ENCODE measurements at regions not wholly inside any gene's neighbourhood (a gene's known extent, or its start where the extent isn't known, plus 50 kb on each side); places are given as distances from the start of the nearest gene placed in this dataset.
"Not testable (repeated sequence)": the region's sequence is repeated elsewhere in the genome, so short reads cannot be mapped to it uniquely, and the experiment has no call there.

DNA sequence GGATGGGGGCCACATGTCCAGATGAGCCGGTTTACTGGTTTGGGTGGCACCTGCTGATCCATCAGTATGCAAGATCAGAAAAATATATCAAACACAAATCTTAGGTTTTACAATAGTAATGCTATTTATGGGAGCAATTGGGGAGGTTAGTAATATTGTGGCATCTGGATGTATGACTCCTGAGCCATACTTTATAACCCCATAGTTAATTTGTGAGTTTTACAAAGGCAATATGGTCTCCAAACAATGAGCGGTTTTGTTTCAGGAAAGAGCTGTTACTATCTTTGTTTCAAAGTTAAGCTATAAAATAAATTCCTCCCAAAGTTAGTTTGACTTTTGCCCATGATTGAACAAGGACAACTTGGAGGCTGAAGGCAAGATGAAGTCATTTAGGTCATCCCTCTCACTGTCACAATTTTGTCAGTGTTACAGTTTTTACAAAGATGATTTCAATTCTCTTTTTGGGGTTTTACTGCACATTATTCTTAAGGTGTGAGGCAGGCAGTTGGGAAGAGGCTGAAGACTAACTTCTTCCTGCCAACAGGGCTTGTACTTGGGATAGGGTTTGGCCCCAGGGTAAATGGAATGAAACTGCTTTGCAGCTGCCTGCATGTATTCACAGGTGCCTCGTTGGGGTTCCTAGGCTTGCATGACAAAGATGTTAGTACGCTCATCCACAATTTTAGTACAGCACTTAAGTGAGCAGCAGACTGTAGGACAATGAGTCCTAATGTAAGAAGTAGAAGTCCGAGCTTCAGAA lies 296.6 kb upstream of the NDN start:
- Mint-ChIP-seq H3K4me3 (no peak overlapping the region), H3K27ac (no peak overlapping the region), H3K27me3 (no peaks in the 10 kb centered on the region), H3K4me1 (no peaks in the 10 kb centered on the region), H3K36me3 (no peaks in the 10 kb centered on the region), H3K9me3 (peaks cover 5% of the 10 kb centered on the region)
- DNase-seq, result no peak

DNA sequence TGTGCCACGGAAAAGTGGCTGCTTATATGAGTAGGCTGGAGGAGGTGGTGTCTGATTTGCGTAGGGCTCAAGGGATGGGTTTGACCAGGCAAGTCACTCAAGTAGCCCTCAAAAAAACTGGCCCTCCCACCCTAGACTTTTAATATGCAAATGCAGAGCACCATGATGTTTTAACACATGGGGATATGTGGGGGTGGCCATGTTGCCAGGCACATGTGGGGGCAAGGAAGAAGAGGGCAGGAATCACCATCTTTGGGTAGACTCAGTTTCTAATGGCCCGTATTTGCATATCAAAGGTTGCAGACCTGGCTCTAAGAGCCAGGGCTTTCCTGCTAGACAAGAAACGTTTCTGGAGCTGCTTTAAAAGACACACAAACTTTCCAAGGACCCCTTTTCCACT lies 307.2 kb upstream of the NDN start:
- Mint-ChIP-seq H3K36me3 (peaks cover 3% of the 10 kb centered on the region), H3K27me3 (no peaks in the 10 kb centered on the region), H3K9me3 (peaks cover 16% of the 10 kb centered on the region), H3K4me1 (no peaks in the 10 kb centered on the region), H3K27ac (no peak overlapping the region), H3K4me3 (no peak overlapping the region)
- DNase-seq, result no peak

DNA sequence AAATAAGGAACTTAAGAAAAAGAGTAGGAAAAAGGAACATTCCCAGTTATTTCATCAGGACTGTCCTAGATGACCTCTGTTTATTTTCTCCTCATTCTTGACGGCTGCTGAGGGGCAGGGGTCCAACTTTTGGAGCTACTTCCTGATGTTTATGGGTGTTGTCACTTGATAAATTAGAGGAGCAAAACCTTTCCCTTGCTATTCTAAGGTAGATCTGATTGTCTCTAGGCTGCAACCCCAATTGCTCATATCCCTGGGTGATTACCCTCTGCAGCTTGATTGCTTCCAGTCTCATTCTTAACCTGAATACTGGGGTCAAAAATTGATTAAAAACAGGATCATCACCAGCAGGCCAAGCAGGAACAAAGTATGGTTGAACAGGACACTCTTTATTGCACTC lies 311.0 kb upstream of the NDN start:
- Mint-ChIP-seq H3K27ac (no peak overlapping the region), H3K9me3 (peaks cover 16% of the 10 kb centered on the region), H3K36me3 (peaks cover 3% of the 10 kb centered on the region), H3K4me3 (no peak overlapping the region), H3K27me3 (no peaks in the 10 kb centered on the region), H3K4me1 (no peaks in the 10 kb centered on the region)
- DNase-seq, result no peak

DNA sequence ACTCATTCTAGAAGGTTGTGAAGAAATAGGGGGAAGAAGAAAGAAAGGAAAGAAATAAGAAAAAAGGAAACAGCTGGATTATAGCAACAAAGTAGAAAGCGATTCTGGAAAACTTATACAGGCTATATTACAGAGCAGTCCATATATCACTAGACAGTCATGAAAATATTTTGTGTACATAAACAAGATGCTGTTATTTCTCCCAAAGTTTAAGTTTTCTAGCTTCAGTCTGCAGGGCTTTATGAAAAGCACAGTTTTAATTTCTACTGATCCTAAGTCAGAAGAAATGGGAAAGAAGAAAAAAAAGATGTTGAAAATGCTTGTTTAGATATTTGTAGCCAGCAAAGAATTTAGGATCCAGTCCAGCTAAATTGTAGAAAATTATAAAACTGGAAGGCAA lies 321.4 kb upstream of the NDN start:
- H3K36me3 Mint-ChIP-seq, result no peaks in the 10 kb centered on the region

DNA sequence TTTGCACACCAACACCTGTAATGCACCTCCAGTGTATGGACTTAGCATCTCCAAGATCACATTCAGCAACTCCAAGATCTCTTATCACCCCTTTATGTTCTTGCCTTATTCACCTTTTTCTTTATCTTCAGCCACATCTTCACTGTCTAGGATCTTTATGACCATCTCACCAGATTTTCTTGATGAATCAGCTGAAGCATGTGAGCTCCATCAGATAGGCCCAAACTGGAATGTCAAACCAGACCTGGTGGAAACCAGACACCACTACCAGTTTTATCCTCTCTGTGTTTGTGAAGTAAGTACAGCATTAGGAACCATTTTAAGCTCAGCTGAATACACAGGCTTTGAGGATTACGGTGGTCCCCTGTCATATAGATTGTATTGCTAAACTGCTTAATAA lies 330.4 kb upstream of the NDN start:
- Mint-ChIP-seq H3K9me3 (no peaks in the 10 kb centered on the region), H3K4me1 (no peaks in the 10 kb centered on the region), H3K4me3 (no peak overlapping the region), H3K36me3 (no peaks in the 10 kb centered on the region), H3K27ac (no peak overlapping the region), H3K27me3 (no peaks in the 10 kb centered on the region)
- no peak for DNase-seq

More for the DNA sequence above, 321.4 kb upstream of the NDN start:
- no peak for DNase-seq
- Mint-ChIP-seq H3K9me3 (peaks cover 6% of the 10 kb centered on the region), H3K4me1 (no peaks in the 10 kb centered on the region), H3K4me3 (no peak overlapping the region), H3K27me3 (no peaks in the 10 kb centered on the region), H3K27ac (no peak overlapping the region)

DNA sequence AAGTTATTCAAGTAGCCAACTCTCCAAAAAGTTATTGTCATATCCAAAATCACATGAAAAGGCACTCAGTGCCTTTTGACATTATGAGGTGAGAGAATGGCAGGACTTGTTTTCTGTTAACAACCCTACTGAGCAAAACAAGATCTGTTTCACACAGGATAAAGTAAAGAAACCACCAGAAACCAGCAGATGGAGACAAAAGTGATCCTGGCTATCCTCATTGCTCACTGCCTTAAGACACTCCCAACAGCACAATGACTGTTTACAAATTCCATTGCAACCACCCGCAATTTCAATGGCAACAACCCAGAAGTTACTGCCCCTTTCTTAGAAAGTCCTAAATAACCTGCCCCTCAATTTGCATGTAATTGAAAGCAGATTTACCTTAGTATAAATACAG lies 352.6 kb upstream of the NDN start:
- no peaks in the 10 kb centered on the region for H3K36me3 Mint-ChIP-seq
- H3K9me3 Mint-ChIP-seq, result peaks cover 8% of the 10 kb centered on the region
- H3K27me3 Mint-ChIP-seq, result no peaks in the 10 kb centered on the region
- no peak overlapping the region for H3K27ac Mint-ChIP-seq
- no peak overlapping the region for H3K4me3 Mint-ChIP-seq
- no peaks in the 10 kb centered on the region for H3K4me1 Mint-ChIP-seq
- no peak for DNase-seq

DNA sequence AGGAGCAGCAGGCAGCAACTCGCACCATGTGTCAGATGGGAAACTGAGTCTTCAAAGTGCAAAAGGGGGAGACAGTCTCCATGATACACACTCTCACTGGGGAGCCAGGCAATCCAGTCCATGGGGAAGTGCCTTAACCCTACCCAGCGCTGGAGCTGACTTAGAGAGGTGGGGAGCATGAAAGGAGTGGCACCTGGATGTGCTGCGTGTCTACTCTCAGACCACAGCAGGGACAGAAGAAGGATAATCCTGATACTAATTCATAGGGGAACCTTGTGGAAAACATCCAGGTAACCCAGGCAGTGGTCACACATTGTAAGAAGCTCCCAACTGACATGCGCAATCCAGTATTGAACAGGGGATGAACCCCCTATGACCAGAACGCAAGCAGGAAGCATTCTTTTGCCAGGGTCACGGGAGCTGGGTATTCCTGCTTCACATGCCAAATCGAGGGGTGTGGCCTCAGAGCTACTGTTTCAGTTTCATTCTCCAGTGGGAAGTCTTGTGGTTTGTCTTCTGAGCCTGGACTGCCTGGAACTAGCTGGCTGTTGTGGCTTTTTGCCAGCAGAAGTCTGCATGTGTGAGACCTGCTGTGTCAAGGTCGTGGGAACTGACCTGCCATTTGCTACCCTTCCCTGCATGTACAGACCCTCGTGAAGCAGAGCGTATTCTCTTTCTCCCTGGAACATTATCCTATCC lies 367.6 kb upstream of the NDN start:
- H3K36me3 Mint-ChIP-seq, result no peaks in the 10 kb centered on the region

DNA sequence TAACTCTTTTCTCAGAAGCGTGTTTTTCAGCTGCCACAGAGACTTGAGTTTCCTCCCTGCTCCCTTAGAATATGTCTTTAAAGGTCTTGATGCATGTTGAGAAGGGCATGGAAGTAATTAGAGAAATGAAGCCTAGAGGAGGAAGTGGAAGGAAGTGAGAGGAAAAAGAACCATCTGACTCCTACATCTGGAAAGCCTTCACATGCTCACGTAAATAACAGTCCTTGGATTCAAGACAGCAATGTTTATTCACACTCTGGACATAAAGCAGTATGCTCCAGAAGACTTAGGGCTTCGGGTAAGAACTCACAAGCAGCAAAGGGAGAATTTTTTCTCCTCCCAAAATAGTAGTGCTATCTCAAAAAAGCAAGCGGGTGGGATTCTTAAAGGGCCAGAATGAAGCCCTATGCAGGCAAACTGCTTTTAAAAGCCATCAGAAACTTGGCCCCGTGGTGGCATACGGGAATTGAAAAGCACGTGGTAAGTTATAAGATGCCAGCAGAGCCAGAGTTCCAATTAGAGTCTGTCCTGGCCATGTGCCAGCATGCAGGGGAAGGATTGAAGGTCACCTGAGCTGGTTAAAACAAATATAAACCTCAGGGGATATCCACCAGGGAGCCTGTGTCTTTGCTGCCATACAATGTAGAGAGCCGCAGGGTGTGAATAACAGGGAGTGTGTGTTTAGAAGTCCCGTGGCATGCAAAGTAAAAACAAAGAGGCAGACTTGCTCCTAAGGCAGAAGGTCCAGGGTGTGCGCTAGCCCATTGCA lies 380.8 kb upstream of the NDN start:
- Mint-ChIP-seq H3K9me3 (peaks cover 8% of the 10 kb centered on the region), H3K4me3 (no peak overlapping the region), H3K4me1 (no peaks in the 10 kb centered on the region), H3K27me3 (no peaks in the 10 kb centered on the region), H3K27ac (no peak overlapping the region), H3K36me3 (no peaks in the 10 kb centered on the region)
- no peak for DNase-seq

More for the DNA sequence above, 367.6 kb upstream of the NDN start:
- DNase-seq, result no peak
- no peaks in the 10 kb centered on the region for H3K27me3 Mint-ChIP-seq
- H3K4me3 Mint-ChIP-seq, result no peak overlapping the region
- H3K27ac Mint-ChIP-seq, result no peak overlapping the region
- peaks cover 4% of the 10 kb centered on the region for H3K9me3 Mint-ChIP-seq
- H3K4me1 Mint-ChIP-seq, result no peaks in the 10 kb centered on the region

DNA sequence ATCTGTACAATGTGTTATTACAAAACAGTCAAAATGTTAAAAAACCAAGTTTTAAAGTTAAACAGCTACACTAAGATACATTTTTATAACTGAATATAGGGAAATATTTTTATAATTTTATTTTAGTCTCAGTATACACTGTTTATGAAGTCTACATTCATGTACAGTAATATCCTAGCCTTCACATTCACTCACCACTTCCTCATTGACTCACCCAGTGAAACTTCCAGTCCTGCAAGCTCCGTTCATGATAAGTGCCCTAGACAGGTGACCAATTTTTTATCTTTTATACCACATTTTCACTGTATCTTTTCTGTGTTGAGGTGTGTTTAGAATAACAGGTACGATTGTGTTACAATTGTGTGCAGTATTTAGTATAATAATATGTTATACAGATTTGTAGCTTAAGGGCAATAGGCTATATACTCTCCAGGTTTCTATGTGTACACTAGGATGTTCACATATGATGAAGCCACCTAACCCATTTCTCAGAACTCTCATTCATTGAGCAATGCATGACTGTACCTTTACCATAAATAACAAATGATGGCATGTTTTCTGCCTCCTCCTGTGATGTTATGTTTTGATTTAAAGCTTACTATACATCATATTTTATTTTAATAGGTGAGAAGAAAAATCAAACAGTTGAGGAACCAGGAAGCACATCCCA lies 388.4 kb upstream of the NDN start:
- H3K36me3 Mint-ChIP-seq, result no peaks in the 10 kb centered on the region
- no peak overlapping the region for H3K4me3 Mint-ChIP-seq
- peaks cover 2% of the 10 kb centered on the region for H3K9me3 Mint-ChIP-seq
- no peaks in the 10 kb centered on the region for H3K4me1 Mint-ChIP-seq
- DNase-seq, result no peak
- H3K27me3 Mint-ChIP-seq, result no peaks in the 10 kb centered on the region
- H3K27ac Mint-ChIP-seq, result no peak overlapping the region

DNA sequence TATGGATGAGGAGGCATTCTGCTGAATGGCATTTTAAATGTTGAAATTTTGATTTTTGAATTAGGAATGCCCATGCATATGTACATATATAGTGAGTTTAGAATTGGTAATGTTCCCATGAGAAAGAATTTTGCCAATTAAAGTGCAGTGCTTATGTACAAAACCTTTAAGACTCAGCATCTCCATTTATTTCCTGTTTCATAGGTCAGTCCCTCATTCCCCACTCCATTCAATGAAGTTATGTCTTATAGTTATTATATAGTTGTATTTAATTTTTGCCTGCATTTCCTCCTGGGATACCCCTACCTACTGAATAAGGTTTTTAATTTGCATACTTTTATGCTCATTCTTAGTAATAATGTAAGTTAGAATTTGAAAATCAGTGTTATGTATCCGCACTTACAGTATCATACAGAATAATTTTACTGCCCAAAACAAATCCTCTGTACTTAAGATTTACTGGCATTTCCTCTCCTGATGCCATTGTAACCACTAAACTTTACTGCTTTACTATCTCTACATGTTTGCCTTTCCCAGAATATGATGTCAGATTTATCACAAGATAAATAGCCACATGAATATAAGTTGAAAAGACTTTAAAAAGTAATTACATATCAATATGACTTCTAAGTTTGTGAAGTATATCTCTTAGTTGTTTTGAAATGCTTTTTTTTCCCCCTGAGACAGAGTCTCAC lies 389.1 kb upstream of the NDN start:
- no peaks in the 10 kb centered on the region for H3K36me3 Mint-ChIP-seq
- no peak overlapping the region for H3K27ac Mint-ChIP-seq
- no peaks in the 10 kb centered on the region for H3K27me3 Mint-ChIP-seq
- DNase-seq, result no peak
- H3K9me3 Mint-ChIP-seq, result peaks cover 2% of the 10 kb centered on the region
- H3K4me1 Mint-ChIP-seq, result no peaks in the 10 kb centered on the region
- no peak overlapping the region for H3K4me3 Mint-ChIP-seq

DNA sequence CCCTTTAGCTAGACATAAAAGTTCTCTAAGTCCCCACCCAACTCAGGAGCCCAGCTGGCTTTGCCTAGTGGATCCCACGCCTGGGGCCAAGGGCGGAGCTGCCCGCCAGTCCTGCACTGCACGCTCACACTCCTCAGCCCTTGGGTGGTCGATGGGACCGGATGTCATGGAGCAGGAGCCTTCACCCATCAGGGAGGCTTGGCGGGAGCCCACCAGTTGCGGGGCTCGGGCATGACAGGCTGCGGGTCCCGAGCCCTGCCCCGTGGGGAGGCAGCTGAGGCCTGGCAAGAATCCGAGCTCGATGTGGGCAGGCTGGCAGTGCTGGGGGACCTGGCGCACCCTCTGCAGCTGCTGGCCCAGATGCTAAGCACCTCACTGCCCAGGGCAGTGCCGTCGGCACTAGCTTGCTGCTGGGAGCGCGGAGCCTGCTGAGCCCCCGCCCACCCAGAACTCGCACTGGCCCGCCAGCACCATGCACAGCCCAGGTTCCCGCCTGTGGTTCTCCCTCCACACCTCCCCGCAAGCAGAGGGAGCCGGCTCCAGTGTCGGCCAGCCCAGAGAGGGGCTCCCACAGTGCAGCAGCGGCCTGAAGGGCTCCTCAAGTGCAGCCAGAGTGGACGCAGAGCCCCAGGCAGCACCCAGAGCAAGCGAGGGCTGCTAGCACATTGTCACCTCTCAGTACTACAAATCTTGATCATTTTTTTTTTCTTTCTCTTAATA lies 391.4 kb upstream of the NDN start:
- Mint-ChIP-seq H3K9me3 (peaks cover 2% of the 10 kb centered on the region), H3K4me1 (no peaks in the 10 kb centered on the region), H3K4me3 (no peak overlapping the region), H3K36me3 (no peaks in the 10 kb centered on the region), H3K27ac (no peak overlapping the region), H3K27me3 (no peaks in the 10 kb centered on the region)
- no peak for DNase-seq

DNA sequence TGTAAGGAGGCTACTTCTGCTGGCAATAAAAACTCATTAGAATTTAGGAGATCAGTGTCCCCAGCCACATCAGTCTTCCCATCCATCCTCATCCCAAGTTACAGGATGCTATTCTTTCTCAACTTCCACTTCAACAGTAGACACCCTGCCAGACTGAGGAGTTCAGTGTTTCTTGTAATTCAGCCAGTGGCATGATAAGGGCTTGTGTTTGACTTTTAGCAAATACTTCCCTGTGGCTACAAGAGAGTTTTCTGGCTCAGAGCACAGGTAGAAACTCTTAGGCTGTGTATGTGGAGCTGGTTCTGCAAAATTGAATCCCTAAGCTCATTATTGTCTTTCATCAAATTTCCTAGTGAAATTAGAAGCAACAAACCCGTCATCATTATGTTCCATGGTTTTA lies 401.8 kb upstream of the NDN start:
- not testable (repeated sequence) for DNase-seq, H3K4me1 Mint-ChIP-seq, H3K4me3 Mint-ChIP-seq, H3K36me3 Mint-ChIP-seq, H3K27me3 Mint-ChIP-seq, H3K27ac Mint-ChIP-seq
- H3K9me3 Mint-ChIP-seq, result peaks cover 16% of the 10 kb centered on the region

DNA sequence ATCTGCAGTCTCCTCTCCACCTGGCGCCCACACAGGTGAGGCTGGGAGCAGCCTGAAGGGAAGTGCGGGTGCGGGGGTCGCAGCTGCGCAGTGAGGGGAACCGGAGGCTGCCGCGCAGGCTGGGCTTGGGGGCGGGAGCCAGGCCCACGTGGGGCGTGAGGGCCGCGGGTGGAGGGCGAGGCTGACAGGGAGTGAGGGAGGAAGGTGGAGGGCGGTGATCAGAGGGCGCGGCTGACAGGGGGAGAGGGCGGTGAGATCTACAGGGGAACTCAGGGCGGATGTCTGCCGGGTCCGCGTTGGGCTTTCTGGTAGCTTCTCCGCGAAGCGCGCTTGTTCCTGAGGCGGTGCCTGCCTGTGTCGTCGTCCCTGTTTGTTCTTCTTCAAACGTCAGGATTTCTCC lies 414.4 kb upstream of the NDN start:
- not testable (repeated sequence) for H3K4me3 Mint-ChIP-seq, H3K27ac Mint-ChIP-seq, H3K36me3 Mint-ChIP-seq, H3K27me3 Mint-ChIP-seq, H3K4me1 Mint-ChIP-seq, H3K9me3 Mint-ChIP-seq, DNase-seq

DNA sequence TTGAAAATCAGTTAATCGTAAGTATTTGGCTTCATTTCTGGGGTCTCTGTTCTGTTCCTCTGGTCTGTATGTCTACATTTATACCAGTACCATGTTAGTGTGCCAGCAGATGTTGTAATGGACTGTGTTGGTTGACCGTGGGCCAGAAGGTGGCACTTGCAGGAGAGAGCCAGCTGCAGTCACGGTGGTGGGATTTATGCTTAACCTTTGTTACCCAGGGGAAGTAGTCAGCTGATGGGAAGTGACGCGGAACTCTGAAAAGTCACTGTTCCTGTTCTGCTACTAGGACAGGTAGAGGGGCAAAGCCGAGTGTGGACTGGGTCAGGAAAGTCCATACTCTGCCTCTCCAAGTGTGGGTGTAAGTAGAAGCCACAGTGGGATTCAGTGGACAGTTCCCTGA lies 420.4 kb upstream of the NDN start:
- DNase-seq, H3K27ac Mint-ChIP-seq, H3K9me3 Mint-ChIP-seq, H3K27me3 Mint-ChIP-seq, H3K4me3 Mint-ChIP-seq, H3K4me1 Mint-ChIP-seq, H3K36me3 Mint-ChIP-seq: not testable (repeated sequence)
